ENCODE measurements at regions not wholly inside any gene's neighbourhood (a gene's known extent, or its start where the extent isn't known, plus 50 kb on each side); places are given as distances from the start of the nearest gene placed in this dataset.
"Not testable (repeated sequence)": the region's sequence is repeated elsewhere in the genome, so short reads cannot be mapped to it uniquely, and the experiment has no call there.

GRCh38 chr6:27775138-27775795 is 136.9 kb downstream of the OR2B2 start:
- TF ChIP-seq, protein P1, sequence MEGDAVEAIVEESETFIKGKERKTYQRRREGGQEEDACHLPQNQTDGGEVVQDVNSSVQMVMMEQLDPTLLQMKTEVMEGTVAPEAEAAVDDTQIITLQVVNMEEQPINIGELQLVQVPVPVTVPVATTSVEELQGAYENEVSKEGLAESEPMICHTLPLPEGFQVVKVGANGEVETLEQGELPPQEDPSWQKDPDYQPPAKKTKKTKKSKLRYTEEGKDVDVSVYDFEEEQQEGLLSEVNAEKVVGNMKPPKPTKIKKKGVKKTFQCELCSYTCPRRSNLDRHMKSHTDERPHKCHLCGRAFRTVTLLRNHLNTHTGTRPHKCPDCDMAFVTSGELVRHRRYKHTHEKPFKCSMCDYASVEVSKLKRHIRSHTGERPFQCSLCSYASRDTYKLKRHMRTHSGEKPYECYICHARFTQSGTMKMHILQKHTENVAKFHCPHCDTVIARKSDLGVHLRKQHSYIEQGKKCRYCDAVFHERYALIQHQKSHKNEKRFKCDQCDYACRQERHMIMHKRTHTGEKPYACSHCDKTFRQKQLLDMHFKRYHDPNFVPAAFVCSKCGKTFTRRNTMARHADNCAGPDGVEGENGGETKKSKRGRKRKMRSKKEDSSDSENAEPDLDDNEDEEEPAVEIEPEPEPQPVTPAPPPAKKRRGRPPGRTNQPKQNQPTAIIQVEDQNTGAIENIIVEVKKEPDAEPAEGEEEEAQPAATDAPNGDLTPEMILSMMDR (IDR thresholded peaks at IDR 0.05) = not testable (repeated sequence)
- not testable (repeated sequence) for TF ChIP-seq POLR2A (IDR thresholded peaks at IDR 0.05)

Measured in gastroesophageal sphincter (tissue), 3 donors.